ENCODE measurements at regions not wholly inside any gene's neighbourhood (a gene's known extent, or its start where the extent isn't known, plus 50 kb on each side); places are given as distances from the start of the nearest gene placed in this dataset.

DNA sequence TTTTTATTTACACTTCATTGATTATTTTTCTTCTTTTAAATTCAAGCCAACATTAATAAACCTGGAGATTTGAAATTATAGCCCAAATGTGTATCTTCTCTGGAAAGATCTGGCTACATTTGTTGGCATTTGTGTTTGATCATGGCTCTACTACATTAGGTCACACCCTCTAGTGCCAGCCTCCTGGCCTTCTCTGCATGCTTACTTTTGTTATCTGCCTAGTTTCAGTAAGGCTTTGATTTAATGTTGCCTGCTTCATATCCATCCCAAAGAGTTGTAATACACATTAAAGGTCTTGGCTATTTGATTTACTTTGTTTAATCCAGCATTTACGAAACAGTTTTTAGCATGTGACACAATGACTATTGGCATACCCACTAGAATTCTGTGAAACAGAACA lies 224.5 kb downstream of the TRAM1L1 start:
- TF ChIP-seq, protein P1, sequence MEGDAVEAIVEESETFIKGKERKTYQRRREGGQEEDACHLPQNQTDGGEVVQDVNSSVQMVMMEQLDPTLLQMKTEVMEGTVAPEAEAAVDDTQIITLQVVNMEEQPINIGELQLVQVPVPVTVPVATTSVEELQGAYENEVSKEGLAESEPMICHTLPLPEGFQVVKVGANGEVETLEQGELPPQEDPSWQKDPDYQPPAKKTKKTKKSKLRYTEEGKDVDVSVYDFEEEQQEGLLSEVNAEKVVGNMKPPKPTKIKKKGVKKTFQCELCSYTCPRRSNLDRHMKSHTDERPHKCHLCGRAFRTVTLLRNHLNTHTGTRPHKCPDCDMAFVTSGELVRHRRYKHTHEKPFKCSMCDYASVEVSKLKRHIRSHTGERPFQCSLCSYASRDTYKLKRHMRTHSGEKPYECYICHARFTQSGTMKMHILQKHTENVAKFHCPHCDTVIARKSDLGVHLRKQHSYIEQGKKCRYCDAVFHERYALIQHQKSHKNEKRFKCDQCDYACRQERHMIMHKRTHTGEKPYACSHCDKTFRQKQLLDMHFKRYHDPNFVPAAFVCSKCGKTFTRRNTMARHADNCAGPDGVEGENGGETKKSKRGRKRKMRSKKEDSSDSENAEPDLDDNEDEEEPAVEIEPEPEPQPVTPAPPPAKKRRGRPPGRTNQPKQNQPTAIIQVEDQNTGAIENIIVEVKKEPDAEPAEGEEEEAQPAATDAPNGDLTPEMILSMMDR (IDR thresholded peaks at IDR 0.05; ENCODE audit: borderline replicate concordance, insufficient read depth, low read depth, low read length): no peak
- H3K4me3 ChIP-seq (ENCODE audit: low read depth, low read length): no peak overlapping the region

DNA sequence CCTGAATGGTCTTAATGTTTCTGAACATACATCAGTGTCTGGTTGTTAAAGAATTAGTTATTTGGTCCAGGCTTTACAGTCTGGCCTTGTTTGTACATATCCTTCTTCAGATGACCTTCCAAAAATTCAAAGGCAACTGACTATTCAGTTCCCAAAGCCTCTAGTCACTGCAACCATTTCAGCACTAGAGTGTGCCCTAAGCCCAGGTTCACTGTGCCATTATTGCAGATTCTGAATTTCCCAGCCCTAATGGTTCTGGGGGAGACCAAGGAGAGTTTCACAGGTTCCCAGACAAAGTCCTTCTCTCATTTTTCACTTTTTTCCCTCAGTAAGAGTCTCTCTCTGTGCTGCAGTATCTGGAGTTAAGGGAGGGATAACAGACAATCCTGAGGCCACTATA lies 235.8 kb downstream of the TRAM1L1 start:
- TF ChIP-seq, protein P1 (IDR thresholded peaks at IDR 0.05; ENCODE audit: borderline replicate concordance, insufficient read depth, low read depth, low read length): no peak

DNA sequence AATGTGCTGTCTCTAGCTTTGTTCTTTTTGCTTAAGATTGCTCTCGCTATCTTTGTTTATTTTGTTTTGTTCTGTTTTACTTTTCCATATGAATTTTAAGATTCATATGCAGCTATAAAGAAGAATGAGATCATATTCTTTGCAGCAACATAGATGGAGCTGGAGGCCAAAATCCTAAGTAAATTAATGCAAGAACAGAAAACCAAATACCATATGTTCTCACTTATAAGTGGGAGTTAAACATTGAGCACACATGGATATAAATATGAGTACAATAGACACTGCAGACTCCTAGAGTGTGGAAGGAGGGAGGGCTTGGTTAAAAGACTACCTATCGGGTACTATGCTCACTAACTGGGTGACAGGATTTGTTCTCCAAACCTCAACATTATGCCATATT lies 237.8 kb downstream of the TRAM1L1 start:
- TF ChIP-seq, protein P1 (IDR thresholded peaks at IDR 0.05; ENCODE audit: borderline replicate concordance, insufficient read depth, low read depth, low read length): no peak

More for the DNA sequence above, 235.8 kb downstream of the TRAM1L1 start:
- H3K4me3 ChIP-seq (ENCODE audit: low read depth, low read length): no peak overlapping the region

DNA sequence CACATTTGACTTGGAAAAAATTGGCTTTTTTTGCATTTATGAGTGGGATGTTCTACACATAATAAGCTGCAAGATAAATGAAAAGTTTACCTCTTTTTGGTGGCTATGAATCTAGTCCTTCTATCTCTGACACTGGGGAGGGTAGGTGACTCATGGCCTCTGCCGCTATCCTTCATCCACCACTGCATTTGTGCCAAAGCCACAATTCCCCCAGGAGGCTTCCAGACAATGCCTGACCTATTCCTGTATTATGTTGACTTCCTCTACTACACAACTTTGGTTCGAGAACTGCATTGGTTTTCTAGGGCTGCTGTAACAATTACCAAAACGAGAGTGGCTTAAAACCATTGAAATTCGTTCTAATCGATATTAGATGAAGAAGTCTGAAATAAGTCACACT lies 245.6 kb downstream of the TRAM1L1 start:
- H3K4me3 ChIP-seq (ENCODE audit: low read depth, low read length): no peak overlapping the region
- TF ChIP-seq, protein P1 (IDR thresholded peaks at IDR 0.05; ENCODE audit: borderline replicate concordance, insufficient read depth, low read depth, low read length): no peak

More for the DNA sequence above, 237.8 kb downstream of the TRAM1L1 start:
- no peak overlapping the region for H3K4me3 ChIP-seq (ENCODE audit: low read depth, low read length)

DNA sequence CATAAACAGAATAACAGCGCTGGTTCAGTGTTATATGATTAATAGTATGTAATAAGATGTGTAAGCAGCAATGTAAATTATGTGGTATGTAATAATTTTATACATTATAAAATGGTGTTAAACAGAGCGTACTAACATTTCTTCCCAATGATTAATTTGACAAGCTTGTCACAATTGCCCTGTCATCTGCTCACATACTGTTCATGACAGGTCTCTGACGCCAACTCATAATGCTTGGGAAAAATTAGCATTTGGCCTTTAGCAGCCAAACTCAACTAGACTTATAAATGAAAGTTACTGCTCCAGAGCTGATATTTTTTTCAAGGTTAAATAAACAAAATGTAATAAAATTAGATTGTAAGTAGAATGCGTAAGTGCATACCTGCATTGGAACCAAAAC lies 246.8 kb downstream of the TRAM1L1 start:
- H3K4me3 ChIP-seq (ENCODE audit: low read depth, low read length): no peak overlapping the region
- TF ChIP-seq, protein P1 (IDR thresholded peaks at IDR 0.05; ENCODE audit: borderline replicate concordance, insufficient read depth, low read depth, low read length): no peak

DNA sequence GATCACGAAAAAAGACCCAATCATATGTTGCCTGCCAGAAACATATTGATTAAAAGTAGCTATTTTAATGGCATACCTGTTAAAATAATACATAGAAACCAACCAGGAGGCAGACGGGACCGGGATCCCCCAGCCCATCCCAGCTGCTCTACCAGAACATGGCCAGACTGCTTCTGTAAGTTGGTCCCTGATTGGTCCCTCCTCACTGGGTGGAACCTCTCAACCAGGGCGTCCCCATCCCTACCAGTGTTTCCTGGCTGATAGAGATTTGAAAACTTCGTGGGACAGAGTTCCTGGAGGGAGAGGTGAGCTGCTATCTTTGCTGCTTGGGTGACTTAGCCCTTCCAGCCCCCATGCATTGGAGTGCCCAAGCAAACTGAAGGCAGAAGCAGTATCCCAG lies 256.2 kb downstream of the TRAM1L1 start:
- H3K4me3 ChIP-seq (ENCODE audit: low read depth, low read length): no peak overlapping the region
- TF ChIP-seq, protein P1 (IDR thresholded peaks at IDR 0.05; ENCODE audit: borderline replicate concordance, insufficient read depth, low read depth, low read length): no peak

DNA sequence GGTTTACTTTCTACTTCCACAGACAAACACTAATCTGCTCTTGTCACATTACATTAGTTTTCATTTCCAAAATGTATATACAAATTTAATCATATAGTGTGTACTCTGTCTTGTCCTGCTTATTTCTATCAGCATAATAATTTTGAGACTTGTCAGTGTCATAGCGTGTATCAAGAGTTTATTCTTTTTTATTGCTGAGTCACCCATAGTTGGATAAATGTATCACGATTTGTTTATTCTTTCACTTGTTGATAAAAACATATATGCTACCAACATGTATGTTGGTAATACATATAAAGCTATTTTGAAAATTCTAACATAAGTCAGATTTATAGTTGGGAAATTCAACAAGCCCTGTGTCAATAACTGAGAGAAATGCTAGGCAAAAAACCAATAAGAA lies 261.2 kb downstream of the TRAM1L1 start:
- no peak overlapping the region for H3K4me3 ChIP-seq (ENCODE audit: low read depth, low read length)
- TF ChIP-seq, protein P1 (IDR thresholded peaks at IDR 0.05; ENCODE audit: borderline replicate concordance, insufficient read depth, low read depth, low read length): no peak

All from GM12875 (cell line).